ENCODE measurements at regions not wholly inside any gene's neighbourhood (a gene's known extent, or its start where the extent isn't known, plus 50 kb on each side); places are given as distances from the start of the nearest gene placed in this dataset.
"Not testable (repeated sequence)": the region's sequence is repeated elsewhere in the genome, so short reads cannot be mapped to it uniquely, and the experiment has no call there.

DNA sequence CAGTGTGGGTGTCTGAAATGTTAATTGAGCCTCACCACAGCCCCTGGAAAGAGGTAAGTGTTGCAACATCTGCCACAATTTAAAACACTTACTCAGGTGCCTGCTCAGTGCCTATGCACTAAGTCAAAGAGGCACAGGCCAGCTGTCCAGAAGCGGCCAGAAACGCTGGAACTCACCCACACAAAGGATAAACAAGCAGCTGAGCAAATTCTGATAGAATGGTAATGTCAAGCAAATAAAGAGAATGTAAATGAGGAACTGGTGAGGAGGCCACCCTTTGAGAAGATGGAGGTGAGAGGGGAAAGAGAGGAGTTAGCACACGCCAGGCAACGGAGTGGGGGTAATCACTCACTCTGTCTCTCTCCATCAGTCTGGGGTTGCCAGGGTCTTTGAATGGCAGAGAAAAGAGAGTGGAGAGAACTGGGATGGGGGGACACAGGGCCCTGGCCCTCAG lies 67.7 kb upstream of the SERP2 start:
- no peak for DNase-seq

GRCh38 chr13:44306371-44307192 lies 67.0 kb upstream of the SERP2 start:
- DNase-seq, result peak; percentile 79

DNA sequence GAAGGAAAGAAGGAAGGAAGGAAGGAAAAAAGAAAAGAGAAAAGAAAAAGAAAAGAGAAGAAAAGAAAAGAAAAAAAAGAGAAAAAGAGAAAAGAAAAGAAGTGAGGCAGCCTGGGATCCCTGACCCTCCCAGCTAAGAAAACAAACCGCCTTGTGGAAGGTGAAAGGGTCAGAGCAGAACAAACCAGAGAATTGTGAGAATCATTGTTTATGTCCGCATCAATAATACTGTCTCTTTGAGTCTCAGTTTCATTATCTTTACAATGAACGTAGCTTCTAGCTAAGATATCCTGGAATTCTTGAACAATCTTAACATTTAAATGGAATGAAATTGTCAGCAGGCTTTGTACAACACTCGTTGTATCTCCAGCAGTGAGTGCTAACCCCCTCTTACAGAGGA lies 66.4 kb upstream of the SERP2 start:
- no peak for DNase-seq

GRCh38 chr13:44307844-44308243 lies 65.8 kb upstream of the SERP2 start:
- no peak for DNase-seq

DNA sequence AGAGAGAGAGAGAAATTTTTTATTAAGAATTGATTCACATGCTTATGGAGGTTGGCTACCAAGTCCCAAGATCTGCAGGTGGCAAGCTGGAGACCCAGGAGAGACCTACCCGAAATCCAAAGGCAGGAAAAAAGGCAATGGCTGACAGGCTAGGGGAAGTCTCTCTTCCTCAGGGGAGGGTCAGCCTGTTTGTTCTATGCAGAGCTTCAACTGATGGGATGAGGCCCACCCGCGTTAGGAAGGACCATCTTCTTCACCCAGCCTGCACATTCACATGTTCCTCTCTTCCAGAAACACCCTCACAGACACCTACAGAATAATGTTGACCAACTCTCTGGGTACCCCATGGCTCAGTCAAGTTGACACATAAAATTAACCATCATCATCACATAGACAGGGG lies 65.3 kb upstream of the SERP2 start:
- no peak for DNase-seq

- no peak for DNase-seq
Observed at GRCh38 chr13:44309794-44310757, 63.5 kb upstream of the SERP2 start.

GRCh38 chr13:44311011-44311780 lies 62.4 kb upstream of the SERP2 start:
- DNase-seq, result no peak

DNA sequence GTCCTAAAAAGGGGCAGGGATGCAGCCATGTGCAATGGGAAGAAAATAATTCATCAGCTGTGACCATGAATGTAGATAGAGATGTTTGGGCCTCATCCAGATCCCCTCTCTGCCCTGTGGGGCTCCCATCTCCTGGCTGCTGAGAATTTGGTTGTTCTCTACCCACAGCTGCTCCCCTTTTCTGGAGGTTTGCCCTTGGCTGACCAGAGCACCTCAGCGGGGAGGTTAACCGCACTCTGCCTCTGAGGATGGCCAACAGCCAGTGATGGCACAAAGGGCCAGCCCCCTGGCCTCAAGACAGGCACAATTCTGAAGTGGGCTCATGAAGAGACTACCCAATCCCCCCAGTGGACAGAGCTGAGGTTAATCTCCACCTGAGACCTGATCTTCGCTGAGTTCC lies 61.5 kb upstream of the SERP2 start:
- DNase-seq, result no peak

- DNase-seq, result no peak
Observed at GRCh38 chr13:44312834-44313551, 60.6 kb upstream of the SERP2 start.

DNA sequence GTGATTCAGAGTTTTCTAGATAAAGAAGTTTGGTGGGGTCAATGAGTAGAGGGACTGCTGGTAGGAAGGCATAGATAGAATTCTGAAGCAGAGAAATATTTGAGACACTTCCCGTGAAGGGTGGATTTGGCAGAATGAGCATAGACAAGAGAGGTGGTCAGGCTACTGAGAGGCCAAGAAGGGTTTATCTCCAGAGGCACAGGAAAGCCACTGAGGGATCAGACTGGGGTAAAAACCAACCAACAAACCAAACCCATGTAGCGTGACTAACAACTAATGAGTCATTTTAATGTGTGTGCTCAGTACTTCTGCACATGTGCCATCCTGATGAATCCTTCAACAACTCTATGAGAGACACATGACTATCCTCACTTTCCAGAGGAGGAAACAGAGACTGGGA lies 60.0 kb upstream of the SERP2 start:
- DNase-seq, result no peak

DNA sequence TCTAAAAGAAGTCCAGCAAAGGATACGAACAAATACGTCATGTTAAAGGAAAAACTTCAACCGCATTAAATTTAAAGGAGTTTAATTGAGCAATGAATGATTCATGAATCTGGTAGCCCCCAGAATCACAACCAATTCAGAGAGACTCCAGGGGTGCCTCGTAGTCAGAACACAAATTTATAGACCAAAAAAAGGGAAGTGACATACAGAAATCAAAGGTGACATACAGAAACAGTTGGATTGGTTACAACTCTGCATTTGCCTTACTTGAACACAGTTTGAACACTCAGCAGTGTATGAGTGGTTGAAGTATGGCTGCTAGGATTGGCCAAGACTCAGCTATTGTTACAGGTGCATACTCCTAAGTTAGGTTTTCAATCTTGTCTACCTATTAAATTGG lies 59.5 kb upstream of the SERP2 start:
- DNase-seq, result not testable (repeated sequence)

- DNase-seq, result no peak
Observed at GRCh38 chr13:44317752-44318151, 55.9 kb upstream of the SERP2 start.

DNA sequence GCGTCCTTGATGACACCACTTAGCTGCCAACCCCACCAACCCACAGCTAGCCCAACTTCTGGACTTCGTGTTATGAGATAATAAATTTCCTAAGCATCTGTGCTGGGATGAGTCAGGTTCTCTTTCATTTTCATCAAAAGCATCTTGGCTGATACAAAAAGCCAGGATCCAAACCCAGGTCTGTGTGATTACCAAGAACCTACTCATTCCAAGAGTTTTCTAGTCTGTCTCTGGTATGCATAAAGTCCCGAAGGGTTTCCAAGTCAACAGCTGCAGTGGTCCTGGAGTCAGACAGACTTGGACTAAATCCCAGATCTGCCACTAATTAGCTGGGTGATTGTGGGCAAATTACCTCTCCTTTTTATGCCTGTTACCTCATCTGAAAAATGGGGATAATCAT lies 55.5 kb upstream of the SERP2 start:
- DNase-seq, result no peak

- no peak for DNase-seq
Observed at GRCh38 chr13:44320611-44321010, 53.0 kb upstream of the SERP2 start.

DNA sequence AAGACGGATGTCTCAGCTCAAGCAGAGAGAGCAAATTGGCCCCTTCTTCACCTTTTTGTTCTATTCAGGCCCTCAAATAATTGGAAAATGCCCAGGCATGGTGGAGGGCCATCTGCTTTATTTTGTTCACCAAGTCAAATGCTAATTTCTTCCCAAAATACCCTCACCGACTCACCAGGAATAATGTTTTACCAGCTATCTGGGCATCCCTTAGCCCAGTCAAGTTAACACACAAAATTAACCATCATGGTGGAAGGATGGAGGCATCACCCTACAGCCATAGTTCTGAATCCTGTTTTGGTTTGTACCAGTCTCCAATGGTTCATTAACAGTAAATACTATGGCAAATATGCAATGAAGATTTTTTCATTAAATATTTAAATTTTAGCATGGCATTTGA lies 51.7 kb upstream of the SERP2 start:
- DNase-seq, result no peak

DNA sequence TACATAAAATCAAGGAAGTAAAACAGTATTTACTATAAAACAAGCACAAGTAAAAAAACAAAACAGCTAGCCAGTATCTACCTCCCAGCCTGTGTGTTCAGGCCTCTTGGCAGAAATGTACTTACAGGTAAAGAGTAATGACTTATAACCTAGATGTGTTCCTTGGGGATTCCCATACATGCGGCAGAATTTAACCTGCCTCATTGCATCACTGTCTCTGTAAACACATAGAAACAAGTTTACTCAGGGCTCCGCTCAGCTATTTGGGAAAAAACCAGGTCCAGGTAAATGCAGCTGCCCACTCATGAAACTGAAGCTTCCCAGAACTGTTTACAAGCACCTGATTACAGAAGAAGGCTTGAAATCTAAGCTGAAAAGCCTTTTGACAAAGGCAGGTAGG lies 50.7 kb upstream of the SERP2 start:
- no peak for DNase-seq

DNA sequence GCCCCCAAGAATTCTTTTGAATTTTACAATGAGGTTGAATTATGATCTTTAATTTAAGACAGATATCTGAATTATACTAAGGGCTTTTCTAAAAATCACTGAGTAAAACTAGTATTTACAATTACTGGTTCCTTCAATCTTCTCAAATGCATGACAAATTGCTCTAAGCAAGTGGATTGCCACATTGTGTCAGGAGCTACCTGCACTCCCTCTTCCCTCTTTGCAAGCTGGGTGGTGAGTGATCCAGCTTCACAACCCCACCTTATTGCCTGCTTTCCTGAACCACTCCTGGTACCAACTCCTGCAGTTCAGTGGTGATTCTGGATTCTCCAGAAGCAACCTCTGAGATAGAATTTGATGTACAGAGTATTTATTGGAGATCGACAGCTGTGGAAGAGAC lies 49.9 kb upstream of the SERP2 start:
- no peak for DNase-seq

Data from renal pelvis (tissue), 1 donor.